NCI-H2029 treated with DMSO at 0.1 percent for 48 hours (cell line): ENCODE measurements at regions not wholly inside any gene's neighbourhood (a gene's known extent, or its start where the extent isn't known, plus 50 kb on each side); places are given as distances from the start of the nearest gene placed in this dataset.
"Not testable (repeated sequence)": the region's sequence is repeated elsewhere in the genome, so short reads cannot be mapped to it uniquely, and the experiment has no call there.

ENCODE experiments used
- DNase-seq: peaks from one replicate; lab custom pipeline; 2025; lab: John Stamatoyannopoulos, UW

DNA sequence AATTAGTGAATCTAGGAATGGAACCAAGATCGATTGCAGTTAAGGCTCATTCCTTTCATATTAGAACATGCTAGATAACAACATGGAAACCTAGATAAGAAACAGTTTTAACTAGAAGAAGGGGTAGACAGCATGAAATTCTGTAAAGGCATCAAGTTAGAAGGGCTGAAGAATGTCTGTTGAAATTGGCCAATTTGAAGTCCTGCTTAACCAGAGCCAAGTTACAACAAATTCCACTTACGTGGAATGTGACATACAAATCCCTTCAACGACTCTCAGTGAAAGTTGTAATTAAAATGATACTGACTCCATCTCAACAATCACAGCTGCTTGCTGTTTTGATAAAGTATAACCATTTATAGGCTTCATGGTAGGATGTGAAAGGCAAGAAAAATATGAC, 1065.7 kb downstream of the DNAJB9 start:
- DNase-seq: no peak

DNA sequence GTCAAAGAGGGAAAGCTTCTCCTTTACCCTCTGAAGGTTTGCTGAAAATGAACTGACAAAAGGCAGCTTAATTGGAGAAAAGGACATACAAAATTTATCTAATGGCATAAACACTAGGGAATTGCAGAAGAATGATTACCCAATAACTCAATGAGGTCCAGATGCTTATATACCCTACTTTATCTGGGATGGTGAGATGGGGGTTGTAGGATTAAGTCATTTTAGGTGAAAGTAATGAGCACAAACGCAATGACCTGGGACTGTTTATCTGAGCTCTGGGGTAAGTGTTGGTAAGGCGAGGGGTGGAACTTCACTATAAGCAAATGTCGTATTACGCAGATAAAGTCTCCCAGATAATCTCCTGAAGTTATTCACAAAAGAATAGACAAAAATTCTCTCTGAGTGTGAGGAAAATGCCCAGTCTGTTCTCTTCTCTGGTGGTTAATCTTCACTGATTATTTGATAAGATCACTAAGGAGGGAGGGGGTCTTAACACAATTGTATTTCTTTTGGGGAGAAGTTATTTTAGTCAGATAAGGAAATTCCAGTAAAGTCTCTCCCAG, 1067.8 kb downstream of the DNAJB9 start:
- DNase-seq: no peak

DNA sequence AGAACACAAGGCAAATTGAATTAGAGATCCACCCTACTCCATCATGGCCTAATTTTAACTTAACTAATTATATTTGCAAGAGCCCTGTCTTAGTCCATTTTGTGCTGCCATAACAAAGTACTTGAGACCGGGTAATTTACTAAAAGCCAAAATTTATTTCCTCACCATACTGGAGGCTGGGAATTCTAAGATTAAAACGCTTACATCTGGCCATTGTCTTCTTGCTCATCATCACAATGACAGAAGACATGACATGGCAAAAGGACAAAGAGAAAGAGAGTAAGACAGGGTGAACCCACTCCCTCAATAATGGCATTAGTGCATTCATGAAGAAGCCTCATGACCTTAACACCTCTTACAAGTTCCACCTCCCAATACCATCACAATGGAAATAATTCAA, 1068.6 kb downstream of the DNAJB9 start:
- DNase-seq: no peak

DNA sequence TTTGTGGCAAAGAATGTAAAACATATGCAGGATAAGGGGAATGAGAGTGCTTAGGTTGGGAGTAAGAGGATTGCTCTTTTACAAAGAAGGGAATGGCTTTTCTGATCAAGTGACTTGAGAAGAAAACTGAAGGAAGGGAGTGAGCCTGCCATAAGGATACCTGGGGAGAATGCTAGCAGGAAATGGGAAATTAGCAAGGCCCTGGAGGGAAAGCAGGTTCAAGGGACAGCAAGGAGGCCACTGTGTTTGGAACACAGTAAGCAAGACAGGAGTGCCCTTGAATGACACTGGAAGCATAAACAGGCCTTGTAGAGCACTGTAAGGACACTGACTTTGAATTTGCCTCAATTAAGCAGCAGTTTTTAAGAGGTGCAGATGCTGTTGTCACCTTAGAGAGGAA, 1069.9 kb downstream of the DNAJB9 start:
- DNase-seq: no peak

DNA sequence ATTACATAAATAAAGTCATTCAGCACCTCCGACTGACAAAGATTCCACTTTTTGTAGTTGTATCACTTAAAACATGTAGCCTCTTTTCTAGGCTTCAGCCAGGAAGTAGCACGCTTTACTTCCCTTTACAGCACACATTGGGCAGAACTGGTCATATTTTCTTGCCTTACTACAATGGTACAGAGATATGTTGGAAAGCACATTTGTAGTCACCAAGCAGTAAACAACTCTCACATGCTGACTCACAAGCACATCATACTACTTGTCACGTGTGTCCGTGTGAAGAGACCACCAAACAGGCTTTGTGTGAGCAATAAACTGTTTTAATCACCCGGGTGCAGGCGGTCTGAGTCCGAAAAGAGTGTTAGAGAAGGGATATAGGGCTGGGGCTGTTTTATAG, 1071.8 kb downstream of the DNAJB9 start:
- DNase-seq: no peak

DNA sequence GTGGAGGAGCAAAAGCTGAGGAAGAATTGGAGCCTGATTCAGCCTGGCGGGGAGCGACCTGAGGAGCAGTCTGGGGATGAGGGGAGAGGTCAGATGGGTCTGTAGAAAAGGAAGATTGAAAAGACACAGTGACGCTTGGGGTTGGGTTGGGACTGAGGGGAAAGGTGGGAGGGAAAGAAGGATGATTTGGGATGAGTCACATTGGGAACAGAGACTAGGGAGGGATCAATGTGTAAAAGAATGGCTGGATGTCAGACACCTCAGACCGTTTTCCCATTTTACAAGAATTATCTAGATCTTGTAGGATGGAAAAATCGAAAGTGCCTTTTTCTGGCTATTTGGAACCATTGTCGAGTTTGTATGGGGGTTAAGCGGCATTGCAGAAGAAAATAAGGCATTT, 1076.5 kb downstream of the DNAJB9 start:
- no peak for DNase-seq

DNA sequence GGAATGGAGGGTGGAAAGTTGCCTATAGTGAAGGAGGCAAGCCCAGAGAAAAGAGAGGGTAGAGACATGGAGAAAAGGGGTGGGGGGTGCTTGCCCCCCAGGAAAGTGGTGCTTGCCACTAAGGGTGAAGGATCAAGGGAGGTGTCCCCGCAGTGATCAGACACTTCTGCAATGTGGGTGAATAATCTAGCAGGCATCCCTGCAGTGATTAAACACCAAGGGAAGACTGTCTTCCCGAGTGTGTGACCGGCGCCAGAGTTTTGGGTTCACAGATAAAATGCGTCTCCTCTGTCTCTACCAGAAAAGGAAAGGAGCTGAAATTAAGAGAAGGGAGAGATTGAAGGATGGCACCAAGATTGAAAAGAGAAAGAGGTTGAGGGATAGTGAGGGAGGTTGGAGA, 1076.9 kb downstream of the DNAJB9 start:
- not testable (repeated sequence) for DNase-seq

DNA sequence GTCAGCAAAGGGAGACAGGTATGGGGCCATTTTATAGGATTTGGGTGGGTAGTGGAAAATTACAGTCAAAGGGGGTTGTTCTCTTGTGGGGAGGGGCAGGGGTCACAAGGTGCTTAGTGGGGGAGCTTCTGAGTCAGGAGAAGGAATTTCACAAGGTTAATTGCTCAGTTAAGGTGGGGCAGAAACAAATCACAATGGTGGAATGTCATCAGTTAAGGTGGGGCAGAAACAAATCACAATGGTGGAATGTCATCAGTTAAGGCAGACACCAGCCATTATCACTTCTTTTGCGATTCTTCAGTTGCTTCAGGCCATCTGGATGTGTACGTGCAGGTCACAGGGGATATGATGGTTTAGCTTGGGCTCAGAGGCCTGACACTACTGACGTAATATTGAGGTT, 1077.6 kb downstream of the DNAJB9 start:
- not testable (repeated sequence) for DNase-seq

DNA sequence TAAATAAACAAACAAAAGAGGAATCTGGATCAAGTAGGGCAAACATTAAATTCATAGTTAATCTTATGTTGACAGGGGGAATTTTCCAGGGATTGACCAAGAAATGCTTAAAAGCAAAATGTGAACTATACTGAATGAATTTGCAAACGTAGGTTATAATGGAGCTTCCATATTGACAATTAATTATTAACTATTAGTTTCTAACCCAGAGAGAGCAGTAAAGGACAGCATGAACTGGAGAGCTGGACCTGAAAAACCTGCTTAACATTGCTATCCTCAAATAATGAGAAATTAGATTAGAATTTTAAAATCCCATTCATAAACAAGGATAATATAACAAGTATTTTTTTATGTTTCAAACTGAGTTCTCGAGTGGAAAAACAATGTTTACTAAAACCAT, 1089.6 kb downstream of the DNAJB9 start:
- no peak for DNase-seq

DNA sequence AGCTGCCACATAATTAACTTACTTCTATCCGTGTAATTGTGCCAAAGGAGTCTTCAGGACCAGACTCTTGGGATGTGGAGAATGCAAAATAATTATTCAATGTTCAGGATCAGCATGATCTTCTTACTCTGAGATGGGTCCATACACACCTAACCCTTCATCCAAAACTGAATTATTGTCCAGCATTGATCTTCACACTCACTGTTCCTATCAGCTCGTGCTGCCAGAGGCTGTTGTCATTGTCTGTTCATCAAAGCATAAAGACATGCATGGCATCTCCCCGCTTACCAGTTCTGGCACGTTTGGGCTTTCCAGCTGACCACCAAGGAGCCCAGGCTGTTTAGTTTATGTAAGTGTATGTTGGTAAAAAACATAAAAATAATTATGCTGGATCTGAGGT, 1090.7 kb downstream of the DNAJB9 start:
- no peak for DNase-seq

DNA sequence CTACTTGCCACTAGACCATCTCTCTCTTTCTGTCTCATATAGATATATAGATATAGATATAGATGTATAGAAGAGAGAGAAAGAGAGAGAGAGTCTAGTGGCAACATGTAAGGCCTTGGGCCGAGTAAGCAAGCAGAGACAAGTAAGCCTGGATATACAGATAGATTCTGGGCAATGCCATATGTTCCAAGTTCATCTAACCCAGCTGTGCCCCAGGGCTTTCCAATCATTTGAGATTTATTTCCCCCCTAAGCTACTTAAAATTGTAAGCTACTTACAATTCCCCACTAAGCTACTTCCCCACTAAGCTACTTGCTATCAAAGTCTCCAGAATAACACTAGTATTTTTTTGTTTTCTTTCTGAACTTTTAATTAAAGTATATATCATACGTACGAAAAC, 1094.1 kb downstream of the DNAJB9 start:
- DNase-seq: no peak

DNA sequence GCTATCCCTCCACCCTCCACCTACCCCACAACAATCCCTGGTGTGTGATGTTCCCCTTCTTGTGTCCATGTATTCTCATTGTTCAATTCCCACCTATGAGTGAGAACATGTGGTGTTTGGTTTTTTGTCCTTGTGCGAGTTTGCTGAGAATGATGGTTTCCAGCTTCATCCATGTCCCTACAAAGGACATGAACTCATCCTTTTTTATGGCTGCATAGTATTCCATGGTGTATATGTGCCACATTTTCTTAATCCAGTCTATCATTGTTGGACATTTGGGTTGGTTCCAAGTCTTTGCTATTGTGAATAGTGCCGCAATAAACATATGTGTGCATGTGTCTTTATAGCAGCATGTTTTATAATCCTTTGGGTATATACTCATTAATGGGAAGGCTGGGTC, 1117.6 kb downstream of the DNAJB9 start:
- not testable (repeated sequence) for DNase-seq

DNA sequence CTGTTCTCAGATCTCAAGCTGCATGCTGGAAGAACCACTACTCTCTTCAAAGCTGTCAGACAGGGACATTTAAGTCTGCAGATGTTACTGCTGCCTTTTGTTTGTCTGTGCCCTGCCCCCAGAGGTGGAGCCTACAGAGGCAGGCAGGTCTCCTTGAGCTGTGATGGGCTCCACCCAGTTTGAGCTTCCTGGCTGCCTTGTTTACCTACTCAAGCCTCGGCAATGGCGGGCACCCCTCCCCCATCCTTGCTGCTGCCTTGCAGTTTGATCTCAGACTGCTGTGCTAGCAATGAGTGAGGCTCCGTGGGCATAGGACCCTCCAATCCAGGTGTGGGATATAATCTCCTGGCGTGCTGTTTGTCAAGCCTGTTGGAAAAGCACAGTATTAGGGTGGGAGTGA, 1122.9 kb downstream of the DNAJB9 start:
- DNase-seq: not testable (repeated sequence)

DNA sequence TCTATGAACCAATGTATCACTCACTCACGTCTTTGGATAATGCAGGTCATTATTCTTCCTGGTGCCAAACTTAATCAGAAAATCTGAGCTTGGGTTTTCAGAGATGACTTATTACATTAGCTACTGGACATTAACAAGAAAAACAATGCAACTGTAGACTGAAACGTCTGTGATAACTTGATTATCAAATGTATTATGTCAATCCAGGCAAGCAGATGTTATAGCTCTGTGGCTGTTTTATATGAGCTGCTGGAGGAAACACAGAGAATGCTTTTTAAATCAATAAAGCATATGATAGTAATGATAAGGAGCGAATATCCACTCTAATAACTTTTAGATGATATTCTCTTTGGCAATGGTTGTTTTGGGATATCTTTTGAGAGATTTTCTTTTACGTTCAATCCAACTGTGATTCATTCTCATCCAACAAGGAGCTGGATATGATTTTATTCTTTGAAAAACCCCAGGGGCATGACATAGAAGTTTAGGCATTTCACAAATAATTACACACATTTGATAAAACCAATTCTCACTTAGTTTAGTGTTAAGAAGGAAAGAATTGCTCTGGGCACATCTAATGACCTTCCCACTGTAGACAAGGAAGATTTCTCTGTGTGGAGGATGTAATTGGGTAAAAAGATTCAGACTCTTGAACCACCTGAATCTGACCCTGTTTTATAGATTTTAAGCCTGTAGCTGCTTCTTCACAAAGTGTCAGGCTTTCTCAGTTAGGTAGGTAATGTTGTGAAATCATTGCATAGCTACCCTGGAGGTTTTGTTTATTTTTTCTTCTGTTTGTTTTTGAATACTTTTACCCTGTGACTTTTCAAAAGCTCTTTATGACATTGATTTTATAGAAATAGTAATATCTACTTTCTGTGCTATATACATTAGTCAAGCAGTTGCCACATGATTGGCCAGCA, 1124.7 kb downstream of the DNAJB9 start:
- no peak for DNase-seq

DNA sequence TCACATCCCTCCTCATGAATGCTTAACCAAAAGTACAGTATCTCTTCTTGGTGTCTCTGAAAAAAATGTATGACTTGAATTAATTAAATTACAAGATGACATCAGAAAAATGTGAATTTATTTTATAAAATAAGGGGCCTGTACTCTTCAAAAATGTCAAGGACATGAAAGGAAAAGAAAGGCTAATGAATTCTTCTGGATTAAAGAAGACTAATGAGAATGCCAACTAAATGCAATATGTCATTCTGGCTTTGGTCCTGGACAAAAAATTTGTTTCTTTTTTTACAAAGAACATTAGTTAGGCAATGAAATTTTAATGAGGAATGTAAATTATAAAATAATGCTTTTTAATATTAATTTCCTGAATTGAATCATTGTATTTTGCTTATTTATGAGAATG, 1125.7 kb downstream of the DNAJB9 start:
- DNase-seq: no peak

DNA sequence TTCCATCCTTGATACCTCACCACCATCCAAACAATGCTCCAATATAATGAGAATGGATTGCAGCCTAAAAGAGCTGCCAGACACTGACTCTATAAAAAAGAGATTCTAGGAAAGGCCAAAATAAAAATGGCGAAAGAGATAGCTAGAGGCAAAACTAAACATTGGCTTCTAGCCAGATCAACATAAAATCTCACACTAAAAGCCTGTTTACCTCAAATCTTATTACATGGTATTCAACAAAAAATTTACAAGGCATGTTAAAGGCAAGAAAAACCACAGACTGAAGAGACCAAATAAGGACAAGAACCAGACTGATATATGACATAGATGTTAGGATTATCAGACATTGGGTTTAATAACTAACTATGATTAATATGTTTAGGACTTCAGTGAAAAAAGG, 1127.0 kb downstream of the DNAJB9 start:
- DNase-seq: no peak

DNA sequence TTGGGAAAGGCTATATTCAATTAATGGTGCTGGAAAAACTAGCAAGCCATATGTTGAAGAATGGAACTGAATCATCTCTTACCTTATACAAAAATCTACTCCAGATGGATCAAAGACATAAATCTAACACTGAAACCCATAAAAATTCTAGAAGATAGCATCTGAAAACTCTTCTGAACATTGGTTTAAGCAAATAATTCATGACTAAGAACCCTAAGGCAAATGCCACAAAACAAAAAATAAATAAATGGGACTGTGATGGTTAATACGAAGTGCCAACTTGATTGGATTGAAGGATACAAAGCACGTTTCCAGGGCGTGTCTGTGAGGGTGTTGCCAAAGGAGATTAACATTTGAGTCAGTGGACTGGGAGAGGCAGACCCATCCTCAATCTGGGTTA, 1130.0 kb downstream of the DNAJB9 start:
- DNase-seq: no peak

DNA sequence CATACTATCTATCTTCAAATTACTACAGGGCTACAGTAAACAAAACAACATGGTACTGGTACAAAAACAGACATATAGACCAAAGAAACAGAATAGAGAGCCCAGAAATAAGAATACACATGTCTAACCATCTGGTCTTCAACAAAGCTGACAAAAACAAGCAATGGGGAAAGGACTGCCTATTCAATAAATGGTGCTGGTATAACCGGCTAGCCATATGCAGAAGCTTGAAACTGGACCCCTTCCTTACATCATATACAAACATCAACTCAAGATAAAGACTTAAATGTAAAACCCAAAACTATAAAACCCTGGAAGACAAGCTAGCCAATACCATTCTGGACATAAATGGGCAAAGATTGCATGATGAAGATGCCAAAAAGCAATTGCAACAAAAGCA, 1143.7 kb downstream of the DNAJB9 start:
- no peak for DNase-seq

DNA sequence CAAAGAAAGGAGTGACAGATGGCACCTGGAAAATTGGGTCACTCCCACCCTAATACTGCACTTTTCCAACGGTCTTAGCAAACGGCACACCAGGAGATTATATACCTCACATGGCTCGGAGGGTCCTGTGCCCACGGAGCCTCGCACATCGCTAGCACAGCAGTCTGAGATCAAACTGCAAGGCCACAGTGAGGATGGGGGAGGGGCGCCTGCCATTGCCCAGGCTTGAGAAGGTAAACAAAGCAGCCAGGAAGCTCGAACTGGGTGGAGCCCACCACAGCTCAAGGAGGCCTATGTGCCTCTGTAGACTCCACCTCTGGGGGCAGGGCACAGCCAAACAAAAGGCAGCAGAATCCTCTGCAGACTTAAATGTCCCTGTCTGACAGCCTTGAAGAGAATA, 1149.7 kb downstream of the DNAJB9 start:
- not testable (repeated sequence) for DNase-seq

DNA sequence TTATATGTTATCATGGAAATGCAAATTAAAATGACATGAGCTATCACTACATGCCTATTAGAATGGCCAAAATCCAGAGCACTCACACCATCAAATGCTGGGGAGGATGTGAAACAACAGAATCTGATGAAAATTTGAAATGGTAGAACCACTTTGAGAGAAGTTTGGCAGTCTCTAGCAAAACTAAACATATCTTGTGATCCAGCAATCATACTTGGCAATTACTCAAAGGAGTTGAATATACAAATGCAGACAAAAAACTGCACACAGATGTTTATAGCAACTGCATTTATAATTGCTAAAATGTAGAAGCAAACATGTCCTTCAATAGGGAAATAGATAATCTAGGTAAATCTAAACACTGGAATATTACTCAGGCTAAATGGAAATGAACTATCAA, 1164.9 kb downstream of the DNAJB9 start:
- DNase-seq: no peak

DNA sequence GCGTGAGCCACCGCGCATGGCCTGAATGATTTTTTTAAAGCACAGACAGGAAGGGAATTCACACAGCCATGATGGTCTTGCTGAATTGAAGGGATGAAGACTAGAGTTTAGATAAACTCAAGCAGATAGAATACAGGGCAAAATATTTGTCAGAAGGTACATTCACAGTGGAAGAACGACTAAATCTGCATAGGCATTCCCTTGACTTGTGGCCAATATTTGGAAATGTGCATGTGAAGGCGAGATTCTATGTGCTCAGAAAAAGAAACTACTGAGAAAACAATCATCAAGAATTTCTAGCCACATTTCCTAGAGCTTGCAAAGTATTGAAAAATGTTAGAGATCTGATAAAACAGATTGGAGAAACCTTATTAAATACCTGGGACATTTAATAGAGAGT, 1166.2 kb downstream of the DNAJB9 start:
- DNase-seq: no peak

DNA sequence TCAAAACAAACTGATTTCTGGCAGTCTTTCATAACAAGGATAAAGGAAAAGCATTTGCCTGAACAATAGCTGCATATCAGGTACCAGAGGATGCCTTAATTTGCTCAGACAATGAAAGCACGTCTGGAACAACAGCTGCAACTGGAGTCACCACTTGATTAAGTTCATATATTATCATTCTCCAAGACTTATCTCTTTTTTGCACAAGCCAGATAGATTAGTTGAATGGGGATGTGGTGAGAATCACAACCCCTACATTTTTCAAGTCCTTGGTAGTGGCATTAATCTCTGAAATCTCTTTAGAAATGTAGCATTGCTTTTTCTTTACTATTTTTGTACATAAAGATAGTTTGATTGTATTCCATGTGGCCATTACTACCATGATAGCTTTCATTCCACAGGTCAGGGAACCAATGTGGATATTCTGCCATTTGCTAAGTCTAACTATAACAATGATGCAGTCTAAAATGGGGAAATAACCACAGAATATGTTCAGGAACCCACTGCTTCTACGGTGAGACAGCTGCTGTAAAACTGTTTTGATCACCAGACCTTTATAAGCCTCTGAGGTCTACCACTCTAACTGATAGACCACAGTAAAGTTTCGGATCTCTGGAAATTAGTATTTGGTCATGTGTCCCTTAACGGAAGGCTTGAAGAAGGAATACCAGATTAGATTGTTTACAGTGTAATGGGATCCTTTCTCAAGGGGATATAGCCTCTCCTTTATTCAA, 1176.2 kb downstream of the DNAJB9 start:
- no peak for DNase-seq

DNA sequence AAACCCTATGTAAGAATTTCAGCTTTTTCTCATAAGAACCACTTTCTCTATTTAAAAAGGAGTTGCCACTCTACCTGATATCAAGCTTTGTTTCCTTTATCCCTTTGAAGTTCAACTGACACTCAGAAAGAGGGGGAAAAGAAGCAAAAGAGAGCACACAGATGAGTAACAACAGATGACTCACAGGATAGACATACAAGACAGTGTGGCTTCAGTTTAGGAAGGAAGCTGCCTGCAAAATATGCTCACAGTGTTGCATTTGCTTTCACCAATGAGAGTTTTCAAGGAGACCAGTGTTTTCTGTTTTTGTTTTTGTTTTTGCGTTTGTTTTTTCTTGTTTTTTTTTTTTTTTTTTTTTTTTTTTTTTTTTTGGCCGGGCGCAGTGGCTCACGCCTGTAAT, 1181.6 kb downstream of the DNAJB9 start:
- no peak for DNase-seq
